CD4-positive, alpha-beta memory T cell (primary cell): ENCODE measurements at regions not wholly inside any gene's neighbourhood (a gene's known extent, or its start where the extent isn't known, plus 50 kb on each side); places are given as distances from the start of the nearest gene placed in this dataset.

Experiments
- CTCF ChIA-PET: fragments of 350-600 bp; sonication (Branson Sonifier 250); formaldehyde crosslinking; loops from one replicate; lab custom pipeline; 2021; ENCODE audit warnings: inconsistent platforms; ENCODE audit not compliant: partially characterized antibody; lab: Charles Lee
- POLR2A ChIA-PET: fragments of 350-600 bp; sonication (Branson Sonifier 250); formaldehyde crosslinking; loops from one replicate; lab custom pipeline; 2021; ENCODE audit not compliant: partially characterized antibody; lab: Charles Lee
- DNase-seq, 5 donors: peaks; one replicate each; pipeline versions ENCODE4 v3.0.0 to v3.0.0-alpha.2; 2020 to 2022; ENCODE audit warnings: mixed read lengths in 1 of 5
- H3K27ac ChIP-seq: one replicate; pipeline ENCODE4 v1.7.0; 2013; ENCODE audit warnings: low read depth, low read length
- H3K27me3 ChIP-seq: 2 replicates; pipeline ENCODE4 v1.7.0; 2013; ENCODE audit warnings: mild to moderate bottlenecking, low read length, moderate library complexity; ENCODE audit not compliant: insufficient read depth
- H3K36me3 ChIP-seq: 2 replicates; pipeline ENCODE4 v1.7.0; 2013; ENCODE audit warnings: mild to moderate bottlenecking, low read length, moderate library complexity; ENCODE audit not compliant: insufficient read depth
- H3K4me1 ChIP-seq: 2 replicates; pipeline ENCODE4 v1.7.0; 2013; ENCODE audit warnings: mild to moderate bottlenecking, low read length, moderate library complexity; ENCODE audit not compliant: insufficient read depth
- H3K4me3 ChIP-seq, 2 donors: one replicate each; pipeline ENCODE4 v1.7.0; 2013; ENCODE audit warnings: low read length in 2 of 2, mild to moderate bottlenecking in 1 of 2
- H3K9me3 ChIP-seq, 2 donors: one replicate each; pipeline ENCODE4 v1.7.0; 2013; ENCODE audit warnings: low read length in 2 of 2, control low read depth in 1 of 2; ENCODE audit not compliant: control insufficient read depth in 1 of 2
- H3K27ac Mint-ChIP-seq, 7 donors: one replicate each; pipeline ENCODE4 v1.8.0; 2020 to 2021; ENCODE audit warnings: mixed read lengths in 7 of 7, mild to moderate bottlenecking in 6 of 7, inconsistent platforms in 3 of 7, moderate library complexity in 3 of 7
- H3K27me3 Mint-ChIP-seq, 2 donors: one replicate each; pipeline ENCODE4 v1.8.0; 2020 to 2021; ENCODE audit warnings: mixed read lengths in 2 of 2
- H3K36me3 Mint-ChIP-seq, 2 donors: one replicate each; pipeline ENCODE4 v1.8.0; 2020 to 2021; ENCODE audit warnings: mixed read lengths in 2 of 2, inconsistent platforms in 1 of 2, mild to moderate bottlenecking in 1 of 2
- H3K4me1 Mint-ChIP-seq, 4 donors: one replicate each; pipeline ENCODE4 v1.8.0; 2020 to 2021; ENCODE audit warnings: mixed read lengths in 4 of 4, mild to moderate bottlenecking in 1 of 4
- H3K4me3 Mint-ChIP-seq, 8 donors: one replicate each; pipeline ENCODE4 v1.8.0; 2020 to 2021; ENCODE audit warnings: mixed read lengths in 8 of 8, mild to moderate bottlenecking in 7 of 8, moderate library complexity in 6 of 8, inconsistent platforms in 3 of 8
- H3K9me3 Mint-ChIP-seq, 8 donors: one replicate each; pipeline ENCODE4 v1.8.0; 2020 to 2021; ENCODE audit warnings: mixed read lengths in 8 of 8, mild to moderate bottlenecking in 5 of 8, inconsistent platforms in 3 of 8, moderate library complexity in 1 of 8
- intact Hi-C: fragments of 100-400 bp; cut with micrococcal nuclease; formaldehyde crosslinking; loops from one replicate; pipeline ENCODE4 v1.15.1; 2023

- Histone ChIP-seq H3K36me3 (no peaks in the 10 kb centered on the region), H3K9me3 (no peaks in the 10 kb centered on the region), H3K27ac (no peak overlapping the region), H3K4me1 (no peaks in the 10 kb centered on the region), H3K27me3 (no peaks in the 10 kb centered on the region), H3K4me3 (no peak overlapping the region)
- ChIA-PET POLR2A (no interaction called here), CTCF (no interaction called here)
- Mint-ChIP-seq H3K9me3 (no peaks in the 10 kb centered on the region), H3K4me3 (no peak overlapping the region), H3K27ac (no peak overlapping the region), H3K27me3 (peaks cover 0 to 9% of the 10 kb centered on the region in 2 donors), H3K4me1 (no peaks in the 10 kb centered on the region), H3K36me3 (no peaks in the 10 kb centered on the region)
- no peak for DNase-seq
- intact Hi-C loops = no loop called here
Measured at GRCh38 chr12:100738086-100738485, 56.5 kb upstream of the ANO4 start.

GRCh38 chr12:100741084-100741711, 53.4 kb upstream of the ANO4 start:
- H3K4me3 Mint-ChIP-seq = no peak overlapping the region
- CTCF ChIA-PET = interaction anchor here (0.9 to 1.3 kb wide), 2 partner anchors 10 to 506 kb away, joined by 4 read pairs; no protein-coding TSS in a partner anchor

GRCh38 chr12:100743060-100743459, 51.5 kb upstream of the ANO4 start:
- DNase-seq = no peak
- Mint-ChIP-seq H3K4me3 (no peak overlapping the region), H3K4me1 (no peaks in the 10 kb centered on the region), H3K27ac (no peak overlapping the region), H3K27me3 (no peaks in the 10 kb centered on the region), H3K9me3 (peaks cover 0 to 13% (median 1%) of the 10 kb centered on the region in 8 donors), H3K36me3 (no peaks in the 10 kb centered on the region)
- no peak overlapping the region for H3K27ac ChIP-seq
- H3K4me3 ChIP-seq = no peak overlapping the region
- H3K9me3 ChIP-seq = no peaks in the 10 kb centered on the region
- no peaks in the 10 kb centered on the region for H3K36me3 ChIP-seq
- H3K27me3 ChIP-seq = no peaks in the 10 kb centered on the region
- H3K4me1 ChIP-seq = no peaks in the 10 kb centered on the region
- intact Hi-C loops = loop anchor here (10.0 kb wide), 1 partner anchor 1698 kb away; no protein-coding TSS in a partner anchor
- CTCF ChIA-PET = interaction anchor here (1.0 kb wide), 2 partner anchors 13 to 513 kb away, joined by 3 read pairs; no protein-coding TSS in a partner anchor
- POLR2A ChIA-PET = no interaction called here

More at GRCh38 chr12:100741084-100741711, 53.4 kb upstream of the ANO4 start:
- Mint-ChIP-seq H3K27ac (no peak overlapping the region), H3K4me1 (no peaks in the 10 kb centered on the region), H3K9me3 (peaks cover 0 to 13% (median 1%) of the 10 kb centered on the region in 8 donors), H3K36me3 (no peaks in the 10 kb centered on the region), H3K27me3 (peaks cover 0 to 2% of the 10 kb centered on the region in 2 donors)
- peak in 2 of 5 donors; percentile 0 to 7 for DNase-seq
- H3K27me3 ChIP-seq = no peaks in the 10 kb centered on the region
- no peak overlapping the region for H3K4me3 ChIP-seq
- POLR2A ChIA-PET = no interaction called here
- H3K27ac ChIP-seq = no peak overlapping the region
- H3K9me3 ChIP-seq = no peaks in the 10 kb centered on the region
- intact Hi-C loops = loop anchor here (10.0 kb wide), 1 partner anchor 1696 kb away; no protein-coding TSS in a partner anchor
- H3K36me3 ChIP-seq = no peaks in the 10 kb centered on the region
- H3K4me1 ChIP-seq = no peaks in the 10 kb centered on the region
